ENCODE measurements at regions not wholly inside any gene's neighbourhood (a gene's known extent, or its start where the extent isn't known, plus 50 kb on each side); places are given as distances from the start of the nearest gene placed in this dataset.

DNA sequence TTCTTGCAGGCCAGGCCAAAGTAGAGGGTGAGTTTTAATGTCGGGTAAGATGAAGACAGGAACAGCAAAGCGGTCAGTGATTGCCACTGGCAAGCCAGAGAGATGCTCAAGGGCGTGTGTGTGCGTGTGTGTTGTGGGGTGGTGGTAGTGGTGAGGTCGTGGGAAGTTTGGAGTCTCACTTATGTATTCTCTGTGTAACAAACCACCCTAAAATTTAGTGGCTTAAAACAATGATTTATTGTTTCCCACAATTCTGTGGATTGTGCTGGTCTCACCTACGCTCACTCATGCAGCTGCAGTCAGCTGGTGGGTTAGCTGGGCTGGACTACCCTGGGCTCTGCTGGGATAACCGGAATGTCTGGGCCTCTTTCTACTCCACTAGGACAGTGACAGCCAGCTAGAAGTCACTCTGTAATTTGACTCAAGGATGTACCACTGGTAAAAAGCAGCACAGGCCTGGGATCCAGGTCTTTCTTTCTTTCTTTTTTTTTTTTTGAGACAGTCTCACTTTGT is 50.9 kb upstream of the BHLHE40 start:
- TF ChIP-seq, protein P1, sequence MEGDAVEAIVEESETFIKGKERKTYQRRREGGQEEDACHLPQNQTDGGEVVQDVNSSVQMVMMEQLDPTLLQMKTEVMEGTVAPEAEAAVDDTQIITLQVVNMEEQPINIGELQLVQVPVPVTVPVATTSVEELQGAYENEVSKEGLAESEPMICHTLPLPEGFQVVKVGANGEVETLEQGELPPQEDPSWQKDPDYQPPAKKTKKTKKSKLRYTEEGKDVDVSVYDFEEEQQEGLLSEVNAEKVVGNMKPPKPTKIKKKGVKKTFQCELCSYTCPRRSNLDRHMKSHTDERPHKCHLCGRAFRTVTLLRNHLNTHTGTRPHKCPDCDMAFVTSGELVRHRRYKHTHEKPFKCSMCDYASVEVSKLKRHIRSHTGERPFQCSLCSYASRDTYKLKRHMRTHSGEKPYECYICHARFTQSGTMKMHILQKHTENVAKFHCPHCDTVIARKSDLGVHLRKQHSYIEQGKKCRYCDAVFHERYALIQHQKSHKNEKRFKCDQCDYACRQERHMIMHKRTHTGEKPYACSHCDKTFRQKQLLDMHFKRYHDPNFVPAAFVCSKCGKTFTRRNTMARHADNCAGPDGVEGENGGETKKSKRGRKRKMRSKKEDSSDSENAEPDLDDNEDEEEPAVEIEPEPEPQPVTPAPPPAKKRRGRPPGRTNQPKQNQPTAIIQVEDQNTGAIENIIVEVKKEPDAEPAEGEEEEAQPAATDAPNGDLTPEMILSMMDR (IDR thresholded peaks at IDR 0.05), result no peak
- TF ChIP-seq POLR2A (IDR thresholded peaks at IDR 0.05), result no peak
